Transverse colon (tissue), 4 donors: ENCODE measurements at regions not wholly inside any gene's neighbourhood (a gene's known extent, or its start where the extent isn't known, plus 50 kb on each side); places are given as distances from the start of the nearest gene placed in this dataset.

Experiments used
- DNase-seq: peaks from one replicate; pipeline ENCODE4 v3.0.0-alpha.2; 2019
- H3K27ac ChIP-seq, 4 donors: fragments of 200-600 bp; sonication (generic); 2 replicates each; pipeline ENCODE4 v1.5.1; 2016 to 2018; ENCODE audit warnings: inconsistent platforms in 4 of 4
- H3K27me3 ChIP-seq: fragments of 200-600 bp; sonication (generic); 2 replicates; pipeline ENCODE4 v1.5.1; 2017; ENCODE audit warnings: inconsistent platforms
- H3K36me3 ChIP-seq, 4 donors: fragments of 200-600 bp; sonication (generic); 2 replicates each; pipeline ENCODE4 v1.5.1; 2017 to 2019; ENCODE audit warnings: inconsistent platforms in 4 of 4
- H3K4me1 ChIP-seq, 4 donors: fragments of 200-600 bp; sonication (generic); 2 replicates each; pipeline ENCODE4 v1.5.1; 2017 to 2020; ENCODE audit warnings: inconsistent platforms in 4 of 4
- H3K4me3 ChIP-seq, 4 donors: fragments of 200-600 bp; sonication (generic); 1 replicate in 1 of 4; 2 replicates in 3 of 4; pipeline versions ENCODE4 v1.5.1 to v1.6.1; 2017 to 2019; ENCODE audit warnings: inconsistent platforms in 4 of 4
- H3K9me3 ChIP-seq, 2 donors: fragments of 200-600 bp; sonication (generic); 2 replicates each; pipeline ENCODE4 v1.5.1; 2017 to 2019; ENCODE audit warnings: inconsistent platforms in 2 of 2
- EP300 ChIP-seq: sonication (generic); formaldehyde crosslinking; IDR thresholded peaks from one replicate; pipeline ENCODE4 v1.6.1; 2017; ENCODE audit warnings: antibody characterized with exemption, low read depth
- POLR2A ChIP-seq: fragments of 450-650 bp; IDR thresholded peaks from one replicate; pipeline ENCODE4 v1.6.1; 2016; ENCODE audit warnings: antibody characterized with exemption, mild to moderate bottlenecking, moderate library complexity
- POLR2AphosphoS5 ChIP-seq, 3 donors: sonication (generic); formaldehyde crosslinking; IDR thresholded peaks; one replicate each; pipeline ENCODE4 v1.6.1; 2016; ENCODE audit warnings: antibody characterized with exemption in 3 of 3
- WGBS, 2 donors: methylation state at CpG; one replicate each; pipeline ENCODE4 v1.1.5; 2018; ENCODE audit warnings: low coverage in 1 of 2; 5-methylcytosine and 5-hydroxymethylcytosine counted together
- in situ Hi-C, 4 donors: fragments of 200-750 bp; cut with MboI; loops; one replicate each; pipeline versions ENCODE4 v1.15.0 to v1.15.1; 2017; ENCODE audit warnings: low sequenced_read_pairs in 3 of 4, low pct_ligation_motif_present in 1 of 4, low pct_unique_long_range_greater_than_20kb in 1 of 4
- intact Hi-C: fragments of 100-400 bp; cut with DNase I; formaldehyde crosslinking; loops from one replicate; pipeline ENCODE4 v1.15.1; 2023; ENCODE audit warnings: low total_unique reads
- TF ChIP-seq, protein P1 (sequence below), 5 experiments: fragments of 200-600 bp in 3 of 5; fragments of 450-650 bp in 2 of 5; sonication (generic) in 3 of 5; IDR thresholded peaks; 1 replicate in 2 of 5; 2 replicates in 3 of 5; pipeline ENCODE4 v1.5.1; 2016 to 2017; ENCODE audit warnings: antibody characterized with exemption in 5 of 5, inconsistent platforms in 3 of 5, mild to moderate bottlenecking in 2 of 5, moderate library complexity in 1 of 5

GRCh38 chr2:147223119-147223518, 621.7 kb upstream of the ACVR2A start:
- H3K9me3 ChIP-seq = no peaks in the 10 kb centered on the region
- H3K4me3 ChIP-seq = no peak overlapping the region
- in situ Hi-C loops = no loop called here

GRCh38 chr2:147222506-147222905, 622.3 kb upstream of the ACVR2A start:
- Histone ChIP-seq H3K27ac (no peak overlapping the region), H3K27me3 (no peaks in the 10 kb centered on the region), H3K36me3 (no peaks in the 10 kb centered on the region), H3K9me3 (no peaks in the 10 kb centered on the region), H3K4me3 (no peak overlapping the region), H3K4me1 (no peaks in the 10 kb centered on the region)
- intact Hi-C loops = no loop called here
- in situ Hi-C loops = no loop called here
- TF ChIP-seq POLR2AphosphoS5 (IDR thresholded peaks at IDR 0.05) (no peak), POLR2A (no peak), EP300 (no peak)
- TF ChIP-seq, protein P1, sequence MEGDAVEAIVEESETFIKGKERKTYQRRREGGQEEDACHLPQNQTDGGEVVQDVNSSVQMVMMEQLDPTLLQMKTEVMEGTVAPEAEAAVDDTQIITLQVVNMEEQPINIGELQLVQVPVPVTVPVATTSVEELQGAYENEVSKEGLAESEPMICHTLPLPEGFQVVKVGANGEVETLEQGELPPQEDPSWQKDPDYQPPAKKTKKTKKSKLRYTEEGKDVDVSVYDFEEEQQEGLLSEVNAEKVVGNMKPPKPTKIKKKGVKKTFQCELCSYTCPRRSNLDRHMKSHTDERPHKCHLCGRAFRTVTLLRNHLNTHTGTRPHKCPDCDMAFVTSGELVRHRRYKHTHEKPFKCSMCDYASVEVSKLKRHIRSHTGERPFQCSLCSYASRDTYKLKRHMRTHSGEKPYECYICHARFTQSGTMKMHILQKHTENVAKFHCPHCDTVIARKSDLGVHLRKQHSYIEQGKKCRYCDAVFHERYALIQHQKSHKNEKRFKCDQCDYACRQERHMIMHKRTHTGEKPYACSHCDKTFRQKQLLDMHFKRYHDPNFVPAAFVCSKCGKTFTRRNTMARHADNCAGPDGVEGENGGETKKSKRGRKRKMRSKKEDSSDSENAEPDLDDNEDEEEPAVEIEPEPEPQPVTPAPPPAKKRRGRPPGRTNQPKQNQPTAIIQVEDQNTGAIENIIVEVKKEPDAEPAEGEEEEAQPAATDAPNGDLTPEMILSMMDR (IDR thresholded peaks at IDR 0.05) = no peak
- no peak for DNase-seq

More at GRCh38 chr2:147223119-147223518, 621.7 kb upstream of the ACVR2A start:
- TF ChIP-seq, protein P1 (IDR thresholded peaks at IDR 0.05) = no peak
- TF ChIP-seq POLR2A = no peak
- TF ChIP-seq EP300 = no peak
- no peak for TF ChIP-seq POLR2AphosphoS5 (IDR thresholded peaks at IDR 0.05)
- Histone ChIP-seq H3K27ac (no peak overlapping the region), H3K4me1 (no peaks in the 10 kb centered on the region), H3K36me3 (no peaks in the 10 kb centered on the region), H3K27me3 (no peaks in the 10 kb centered on the region)
- no peak for DNase-seq
- intact Hi-C loops = no loop called here

GRCh38 chr2:147214914-147215313, 629.9 kb upstream of the ACVR2A start:
- in situ Hi-C loops = no loop called here

DNA sequence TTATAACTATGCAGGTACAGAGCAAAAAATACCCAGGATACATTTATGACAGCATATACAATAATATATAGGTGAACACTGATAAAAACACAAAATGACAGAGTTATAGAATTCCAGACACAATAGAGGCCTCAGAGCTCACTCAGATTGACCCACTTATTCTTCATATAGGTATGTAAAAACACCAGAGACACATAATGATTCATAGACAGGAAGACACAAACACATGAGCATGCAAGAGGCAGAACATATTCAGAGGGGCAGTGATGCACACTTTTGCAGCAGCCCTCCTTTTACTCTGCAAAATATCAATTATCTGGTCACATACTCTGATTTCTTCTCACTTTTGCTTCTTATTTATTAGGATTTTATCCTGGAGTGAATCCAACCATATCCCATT, 633.3 kb upstream of the ACVR2A start:
- no peak overlapping the region for H3K4me3 ChIP-seq
- DNase-seq = no peak
- no peaks in the 10 kb centered on the region for H3K4me1 ChIP-seq
- H3K27ac ChIP-seq = no peak overlapping the region
- TF ChIP-seq EP300 (no peak), POLR2A (no peak), POLR2AphosphoS5 (IDR thresholded peaks at IDR 0.05) (no peak)
- TF ChIP-seq, protein P1 (IDR thresholded peaks at IDR 0.05) = no peak
- no peaks in the 10 kb centered on the region for H3K27me3 ChIP-seq
- intact Hi-C loops = no loop called here
- in situ Hi-C loops = no loop called here
- H3K36me3 ChIP-seq = no peaks in the 10 kb centered on the region
- no peaks in the 10 kb centered on the region for H3K9me3 ChIP-seq

More at GRCh38 chr2:147214914-147215313, 629.9 kb upstream of the ACVR2A start:
- Histone ChIP-seq H3K4me3 (no peak overlapping the region), H3K27ac (no peak overlapping the region), H3K4me1 (no peaks in the 10 kb centered on the region), H3K27me3 (no peaks in the 10 kb centered on the region), H3K9me3 (no peaks in the 10 kb centered on the region), H3K36me3 (no peaks in the 10 kb centered on the region)
- WGBS, 2 donors = 20 to 51% methylated on average over 1 to 2 of the region's 2 CpGs
- DNase-seq = no peak
- intact Hi-C loops = no loop called here
- TF ChIP-seq, protein P1 (IDR thresholded peaks at IDR 0.05) = no peak
- no peak for TF ChIP-seq POLR2A
